C4-2B (cell line): ENCODE measurements at regions not wholly inside any gene's neighbourhood (a gene's known extent, or its start where the extent isn't known, plus 50 kb on each side); places are given as distances from the start of the nearest gene placed in this dataset.

ENCODE experiments used
- ZFX ChIP-seq: fragments of 450-650 bp; IDR thresholded peaks from 2 replicates; pipeline ENCODE4 v1.6.1; 2017
- TF ChIP-seq, protein P1 (sequence below): fragments of 450-650 bp; conservative IDR thresholded peaks from 2 replicates; pipeline ENCODE4 v1.5.1; 2017; ENCODE audit warnings: mild to moderate bottlenecking

DNA sequence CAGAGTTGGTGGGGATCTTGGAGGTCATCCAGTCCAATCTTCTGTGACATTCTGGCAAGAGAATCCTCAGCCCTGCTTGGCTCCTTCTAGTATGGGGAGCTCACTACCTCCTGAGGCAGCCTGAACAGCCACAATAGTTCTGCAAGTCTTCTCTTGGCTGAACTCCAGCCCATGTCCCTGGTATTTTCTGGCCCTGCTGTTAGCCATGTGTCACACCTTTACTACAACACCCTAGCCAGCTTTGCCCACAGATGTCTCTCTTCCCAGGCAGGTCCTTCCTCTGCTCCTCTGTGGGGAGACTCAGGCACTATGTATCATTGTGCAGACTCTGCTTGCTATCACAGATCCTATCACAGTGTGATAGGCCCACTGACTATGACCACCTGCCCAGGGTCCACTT, 297.7 kb downstream of the CTTN start:
- TF ChIP-seq, protein P1, sequence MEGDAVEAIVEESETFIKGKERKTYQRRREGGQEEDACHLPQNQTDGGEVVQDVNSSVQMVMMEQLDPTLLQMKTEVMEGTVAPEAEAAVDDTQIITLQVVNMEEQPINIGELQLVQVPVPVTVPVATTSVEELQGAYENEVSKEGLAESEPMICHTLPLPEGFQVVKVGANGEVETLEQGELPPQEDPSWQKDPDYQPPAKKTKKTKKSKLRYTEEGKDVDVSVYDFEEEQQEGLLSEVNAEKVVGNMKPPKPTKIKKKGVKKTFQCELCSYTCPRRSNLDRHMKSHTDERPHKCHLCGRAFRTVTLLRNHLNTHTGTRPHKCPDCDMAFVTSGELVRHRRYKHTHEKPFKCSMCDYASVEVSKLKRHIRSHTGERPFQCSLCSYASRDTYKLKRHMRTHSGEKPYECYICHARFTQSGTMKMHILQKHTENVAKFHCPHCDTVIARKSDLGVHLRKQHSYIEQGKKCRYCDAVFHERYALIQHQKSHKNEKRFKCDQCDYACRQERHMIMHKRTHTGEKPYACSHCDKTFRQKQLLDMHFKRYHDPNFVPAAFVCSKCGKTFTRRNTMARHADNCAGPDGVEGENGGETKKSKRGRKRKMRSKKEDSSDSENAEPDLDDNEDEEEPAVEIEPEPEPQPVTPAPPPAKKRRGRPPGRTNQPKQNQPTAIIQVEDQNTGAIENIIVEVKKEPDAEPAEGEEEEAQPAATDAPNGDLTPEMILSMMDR = no peak
- no peak for TF ChIP-seq ZFX
